Peyer's patch (tissue), 4 donors: ENCODE measurements at regions not wholly inside any gene's neighbourhood (a gene's known extent, or its start where the extent isn't known, plus 50 kb on each side); places are given as distances from the start of the nearest gene placed in this dataset.

Experiments
- DNase-seq, 3 donors: peaks; one replicate each; pipeline ENCODE4 v3.0.0-alpha.2; 2017 to 2019
- H3K27ac ChIP-seq, 4 donors: fragments of 200-600 bp; sonication (generic); one replicate each; pipeline ENCODE4 v1.5.1; 2016 to 2019
- H3K27me3 ChIP-seq, 2 donors: fragments of 200-600 bp; sonication (generic); one replicate each; pipeline ENCODE4 v1.5.1; 2019
- H3K36me3 ChIP-seq, 3 donors: fragments of 200-600 bp; sonication (generic); one replicate each; pipeline ENCODE4 v1.5.1; 2016 to 2019
- H3K4me1 ChIP-seq, 4 donors: fragments of 200-600 bp; sonication (generic); one replicate each; pipeline ENCODE4 v1.5.1; 2016 to 2019
- H3K4me3 ChIP-seq, 4 donors: fragments of 200-600 bp; sonication (generic); 1 replicate in 3 of 4; 2 replicates in 1 of 4; pipeline ENCODE4 v1.5.1; 2016 to 2019; ENCODE audit warnings: mild to moderate bottlenecking in 1 of 4
- H3K9me3 ChIP-seq, 4 donors: fragments of 200-600 bp; sonication (generic); one replicate each; pipeline ENCODE4 v1.5.1; 2016 to 2019; ENCODE audit warnings: mild to moderate bottlenecking in 1 of 4
- CTCF ChIP-seq, 6 experiments: fragments of 450-650 bp in 4 of 6; fragments of 200-600 bp in 2 of 6; sonication (generic) in 1 of 6; IDR thresholded peaks; one replicate each; pipeline ENCODE4 v1.5.1; 2017 to 2019; ENCODE audit warnings: antibody characterized with exemption in 6 of 6, mild to moderate bottlenecking in 3 of 6, moderate library complexity in 1 of 6
- POLR2A ChIP-seq, 2 donors: fragments of 450-650 bp; IDR thresholded peaks; one replicate each; pipeline ENCODE4 v1.5.1; 2017; ENCODE audit warnings: antibody characterized with exemption in 2 of 2, mild to moderate bottlenecking in 2 of 2, moderate library complexity in 2 of 2

DNA sequence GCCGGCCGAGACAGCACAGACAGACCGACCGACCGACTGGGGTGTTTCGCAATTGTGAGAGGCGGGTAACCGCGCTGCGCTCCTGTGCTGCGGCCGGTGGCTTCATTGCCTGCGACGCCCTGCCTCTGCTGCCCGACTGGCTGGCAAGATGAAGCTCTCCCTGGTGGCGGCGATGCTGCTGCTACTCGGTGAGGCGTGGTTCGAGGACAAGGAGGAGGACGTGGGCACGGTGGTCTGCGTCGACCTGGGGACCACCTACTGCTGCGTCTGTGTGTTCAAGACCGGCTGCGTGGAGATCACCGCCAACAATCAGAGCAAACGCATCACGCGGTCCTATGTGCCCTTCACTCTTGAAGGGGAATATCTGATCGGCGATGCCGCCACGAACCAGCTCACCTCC is 565.7 kb upstream of the SMIM31 start:
- Histone ChIP-seq H3K27ac (no peak overlapping the region), H3K36me3 (no peaks in the 10 kb centered on the region), H3K9me3 (no peaks in the 10 kb centered on the region), H3K27me3 (no peaks in the 10 kb centered on the region), H3K4me1 (no peaks in the 10 kb centered on the region), H3K4me3 (no peak overlapping the region)
- no peak for TF ChIP-seq POLR2A (IDR thresholded peaks at IDR 0.05)
- TF ChIP-seq CTCF (IDR thresholded peaks at IDR 0.05): no peak
- no peak for DNase-seq

- Histone ChIP-seq H3K4me3 (no peak overlapping the region), H3K4me1 (no peaks in the 10 kb centered on the region), H3K9me3 (no peaks in the 10 kb centered on the region), H3K27me3 (no peaks in the 10 kb centered on the region), H3K36me3 (no peaks in the 10 kb centered on the region), H3K27ac (no peak overlapping the region)
- DNase-seq: no peak
- TF ChIP-seq POLR2A (IDR thresholded peaks at IDR 0.05): no peak
- TF ChIP-seq CTCF (IDR thresholded peaks at IDR 0.05): no peak
Observed at GRCh38 chr4:164192844-164193243, 561.1 kb upstream of the SMIM31 start.

GRCh38 chr4:164193676-164194075 is 560.3 kb upstream of the SMIM31 start:
- TF ChIP-seq CTCF (IDR thresholded peaks at IDR 0.05) (no peak), POLR2A (IDR thresholded peaks at IDR 0.05) (no peak)
- H3K27ac ChIP-seq: no peak overlapping the region
- no peaks in the 10 kb centered on the region for H3K36me3 ChIP-seq
- H3K9me3 ChIP-seq: no peaks in the 10 kb centered on the region
- H3K4me1 ChIP-seq: no peaks in the 10 kb centered on the region
- no peak overlapping the region for H3K4me3 ChIP-seq
- H3K27me3 ChIP-seq: no peaks in the 10 kb centered on the region
- DNase-seq: no peak

- H3K27ac ChIP-seq: no peak overlapping the region
- H3K9me3 ChIP-seq: no peaks in the 10 kb centered on the region
- no peaks in the 10 kb centered on the region for H3K27me3 ChIP-seq
- no peak for DNase-seq
- no peak overlapping the region for H3K4me3 ChIP-seq
- no peaks in the 10 kb centered on the region for H3K4me1 ChIP-seq
- TF ChIP-seq CTCF (IDR thresholded peaks at IDR 0.05) (no peak), POLR2A (IDR thresholded peaks at IDR 0.05) (no peak)
- H3K36me3 ChIP-seq: no peaks in the 10 kb centered on the region
Observed at GRCh38 chr4:164197556-164197955, 556.4 kb upstream of the SMIM31 start.

DNA sequence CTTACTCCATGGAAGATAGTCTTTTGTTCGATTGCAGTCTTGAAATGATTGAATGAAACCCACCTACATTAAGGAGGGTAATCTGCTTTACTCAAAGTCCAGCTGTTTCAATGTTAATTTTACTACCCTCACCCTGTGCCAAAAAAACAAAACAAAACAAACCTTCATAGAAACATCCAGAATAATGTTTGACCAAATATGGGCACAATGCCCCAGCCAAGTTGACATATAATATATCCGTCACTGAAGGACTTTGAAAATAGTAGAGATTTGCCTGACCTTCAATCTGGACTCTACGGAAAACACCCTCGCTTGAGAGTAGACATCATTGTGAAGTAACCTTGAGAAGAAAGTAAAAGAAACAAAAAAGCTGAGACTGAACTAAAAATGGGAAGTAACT is 550.5 kb upstream of the SMIM31 start:
- no peak for TF ChIP-seq POLR2A (IDR thresholded peaks at IDR 0.05)
- no peak for TF ChIP-seq CTCF (IDR thresholded peaks at IDR 0.05)
- Histone ChIP-seq H3K27ac (no peak overlapping the region), H3K27me3 (no peaks in the 10 kb centered on the region), H3K4me1 (no peaks in the 10 kb centered on the region), H3K36me3 (no peaks in the 10 kb centered on the region), H3K4me3 (no peak overlapping the region), H3K9me3 (no peaks in the 10 kb centered on the region)
- no peak for DNase-seq

GRCh38 chr4:164204434-164204833 is 549.5 kb upstream of the SMIM31 start:
- Histone ChIP-seq H3K27ac (no peak overlapping the region), H3K4me1 (no peaks in the 10 kb centered on the region)
- DNase-seq: no peak

More at GRCh38 chr4:164204434-164204833, 549.5 kb upstream of the SMIM31 start:
- TF ChIP-seq CTCF (IDR thresholded peaks at IDR 0.05): no peak
- no peak for TF ChIP-seq POLR2A (IDR thresholded peaks at IDR 0.05)
- Histone ChIP-seq H3K9me3 (no peaks in the 10 kb centered on the region), H3K4me3 (no peak overlapping the region), H3K36me3 (no peaks in the 10 kb centered on the region), H3K27me3 (no peaks in the 10 kb centered on the region)
